H9 (cell line): ENCODE measurements at regions not wholly inside any gene's neighbourhood (a gene's known extent, or its start where the extent isn't known, plus 50 kb on each side); places are given as distances from the start of the nearest gene placed in this dataset.

Experiments used
- DNase-seq: peaks from one replicate; pipeline ENCODE4 v3.0.0-alpha.2; 2017
- H2AFZ ChIP-seq: one replicate; pipeline ENCODE4 v1.6.1; 2013; ENCODE audit warnings: mild to moderate bottlenecking, low read length, control low read depth, moderate library complexity
- H2AK5ac ChIP-seq: 2 replicates; pipeline ENCODE4 v1.6.1; 2013; ENCODE audit warnings: low read length, control low read depth, mixed read lengths; ENCODE audit not compliant: insufficient read length
- H2BK120ac ChIP-seq: one replicate; pipeline ENCODE4 v1.6.1; 2013; ENCODE audit warnings: low read depth, mild to moderate bottlenecking, low read length, control low read depth, inconsistent platforms; ENCODE audit not compliant: poor library complexity, severe bottlenecking
- H2BK12ac ChIP-seq: 2 replicates; pipeline ENCODE4 v1.6.1; 2013; ENCODE audit warnings: low read length, control low read depth, mixed read lengths, low read depth; ENCODE audit not compliant: insufficient read length
- H2BK15ac ChIP-seq: 2 replicates; pipeline ENCODE4 v1.6.1; 2013; ENCODE audit warnings: low read depth, low read length, control low read depth
- H2BK20ac ChIP-seq: one replicate; pipeline ENCODE4 v1.6.1; 2013; ENCODE audit warnings: low read depth, mild to moderate bottlenecking, low read length, control low read depth, inconsistent platforms; ENCODE audit not compliant: poor library complexity, severe bottlenecking
- H2BK5ac ChIP-seq: 2 replicates; pipeline ENCODE4 v1.6.1; 2013; ENCODE audit warnings: low read length, control low read depth, mixed read lengths; ENCODE audit not compliant: insufficient read length
- H3K14ac ChIP-seq: 2 replicates; pipeline ENCODE4 v1.6.1; 2013; ENCODE audit warnings: low read length, control low read depth; ENCODE audit not compliant: insufficient read depth
- H3K18ac ChIP-seq: 2 replicates; pipeline ENCODE4 v1.6.1; 2013; ENCODE audit warnings: low read depth, mild to moderate bottlenecking, mixed read lengths, low read length, control low read depth; ENCODE audit not compliant: insufficient read length
- H3K23ac ChIP-seq: 2 replicates; pipeline ENCODE4 v1.6.1; 2013; ENCODE audit warnings: low read length, control low read depth, mixed read lengths, low read depth; ENCODE audit not compliant: insufficient read length
- H3K23me2 ChIP-seq: 2 replicates; pipeline ENCODE4 v1.6.1; 2013; ENCODE audit warnings: low read depth, mild to moderate bottlenecking, mixed read lengths, low read length, control low read depth; ENCODE audit not compliant: insufficient read length, poor library complexity, severe bottlenecking
- H3K27ac ChIP-seq: 2 replicates; pipeline ENCODE4 v1.5.1; 2013; ENCODE audit warnings: low read length, control low read depth, mixed read lengths, low read depth; ENCODE audit not compliant: insufficient read length
- H3K27me3 ChIP-seq: 2 replicates; pipeline ENCODE4 v1.6.1; 2013; ENCODE audit warnings: low read length, control low read depth, inconsistent platforms; ENCODE audit not compliant: insufficient read depth
- H3K4ac ChIP-seq: 2 replicates; pipeline ENCODE4 v1.6.1; 2013; ENCODE audit warnings: low read depth, mild to moderate bottlenecking, control low read depth, inconsistent platforms, low read length, moderate library complexity
- H3K4me1 ChIP-seq: 2 replicates; pipeline ENCODE4 v1.6.1; 2013; ENCODE audit warnings: low read length, control low read depth, inconsistent platforms; ENCODE audit not compliant: insufficient read depth
- H3K4me2 ChIP-seq: 2 replicates; pipeline ENCODE4 v1.6.1; 2013; ENCODE audit warnings: low read length, control low read depth, mixed read lengths; ENCODE audit not compliant: insufficient read length, insufficient read depth
- H3K56ac ChIP-seq: 2 replicates; pipeline ENCODE4 v1.6.1; 2013; ENCODE audit warnings: low read depth, mild to moderate bottlenecking, mixed read lengths, low read length, control low read depth; ENCODE audit not compliant: insufficient read length
- H3K79me1 ChIP-seq: 2 replicates; pipeline ENCODE4 v1.6.1; 2013; ENCODE audit warnings: low read depth, mild to moderate bottlenecking, moderate library complexity, low read length, control low read depth, inconsistent platforms; ENCODE audit not compliant: insufficient read depth, poor library complexity, severe bottlenecking
- H3K79me2 ChIP-seq: 2 replicates; pipeline ENCODE4 v1.6.1; 2013; ENCODE audit warnings: low read length, control low read depth, inconsistent platforms; ENCODE audit not compliant: insufficient read depth
- H3K9ac ChIP-seq: 2 replicates; pipeline ENCODE4 v1.6.1; 2013; ENCODE audit warnings: low read length, control low read depth, mixed read lengths; ENCODE audit not compliant: insufficient read length; ENCODE audit errors: extremely low read depth
- H3K9me3 ChIP-seq: one replicate; pipeline ENCODE4 v1.6.1; 2013; ENCODE audit warnings: low read depth, low read length, inconsistent platforms; ENCODE audit not compliant: control insufficient read depth
- H3T11ph ChIP-seq: one replicate; pipeline ENCODE4 v1.6.1; 2013; ENCODE audit warnings: mild to moderate bottlenecking, low read length, control low read depth, inconsistent platforms
- H4K20me1 ChIP-seq: one replicate; pipeline ENCODE4 v1.6.1; 2013; ENCODE audit not compliant: control insufficient read depth, insufficient read length, insufficient read depth
- H4K5ac ChIP-seq: 2 replicates; pipeline ENCODE4 v1.6.1; 2013; ENCODE audit warnings: low read depth, mild to moderate bottlenecking, mixed read lengths, low read length, control low read depth; ENCODE audit not compliant: insufficient read length
- H4K8ac ChIP-seq: replicated peaks from 2 replicates; pipeline ENCODE4 v1.6.1; 2013; ENCODE audit warnings: low read length, control low read depth, mixed read lengths, low read depth; ENCODE audit not compliant: insufficient read length
- H4K91ac ChIP-seq: 2 replicates; pipeline ENCODE4 v1.6.1; 2013; ENCODE audit warnings: low read depth, mild to moderate bottlenecking, moderate library complexity, mixed read lengths, low read length, control low read depth; ENCODE audit not compliant: insufficient read length
- H3K27ac Mint-ChIP-seq, 3 experiments: 2 replicates in 2 of 3; 3 replicates in 1 of 3; pipeline ENCODE4 v1.8.0; 2020 to 2021; ENCODE audit warnings: mixed read lengths in 3 of 3, mild to moderate bottlenecking in 1 of 3, moderate library complexity in 1 of 3
- H3K27me3 Mint-ChIP-seq: 2 replicates; pipeline ENCODE4 v1.8.0; 2021; ENCODE audit warnings: low read depth, mild to moderate bottlenecking, moderate library complexity, mixed read lengths
- H3K36me3 Mint-ChIP-seq, 3 experiments: 2 replicates in 2 of 3; 3 replicates in 1 of 3; pipeline ENCODE4 v1.8.0; 2020 to 2021; ENCODE audit warnings: low read depth in 3 of 3, mixed read lengths in 3 of 3; ENCODE audit not compliant: insufficient read depth in 1 of 3
- H3K4me1 Mint-ChIP-seq, 2 experiments: 2 replicates each; pipeline ENCODE4 v1.8.0; 2020; ENCODE audit warnings: mixed read lengths in 2 of 2
- H3K4me3 Mint-ChIP-seq, 2 experiments: 2 replicates in 1 of 2; 3 replicates in 1 of 2; pipeline ENCODE4 v1.8.0; 2020 to 2021; ENCODE audit warnings: mild to moderate bottlenecking in 2 of 2, mixed read lengths in 2 of 2, moderate library complexity in 1 of 2
- H3K9me3 Mint-ChIP-seq, 2 experiments: 2 replicates in 1 of 2; 3 replicates in 1 of 2; pipeline ENCODE4 v1.8.0; 2020; ENCODE audit warnings: mild to moderate bottlenecking in 2 of 2, mixed read lengths in 2 of 2, moderate library complexity in 1 of 2
- CTCF ChIP-seq: fragments of 200-600 bp; sonication (generic); conservative IDR thresholded peaks from 3 replicates; pipeline ENCODE4 v1.8.0; 2021; ENCODE audit warnings: antibody characterized with exemption, mild to moderate bottlenecking
- WGBS: extraction: QIAGEN DNeasy Blood & Tissue Kit; methylation state at CpG from one replicate; pipeline ENCODE4 v1.1.7; 2013; ENCODE audit warnings: missing lambda C conversion rate, low lambda C conversion rate, mixed read lengths; ENCODE audit not compliant: insufficient read length; ENCODE audit errors: extremely low coverage; 5-methylcytosine and 5-hydroxymethylcytosine counted together

- Histone ChIP-seq H2AFZ (no peak overlapping the region), H3K79me2 (no peaks in the 10 kb centered on the region), H3K4me1 (peaks cover 5% of the 10 kb centered on the region; the same call in 1 of the 2 replicates), H3K14ac (no peak overlapping the region), H3K27me3 (no peaks in the 10 kb centered on the region), H4K8ac (no peak overlapping the region), H3K4me2 (no peak overlapping the region), H2BK5ac (no peak overlapping the region), H4K5ac (no peak overlapping the region), H3K9me3 (no peaks in the 10 kb centered on the region), H3K18ac (no peak overlapping the region), H2BK12ac (no peak overlapping the region), H2BK20ac (no peak overlapping the region), H4K20me1 (no peaks in the 10 kb centered on the region), H3K27ac (no peak overlapping the region), H3K23ac (no peak overlapping the region), H3K79me1 (no peaks in the 10 kb centered on the region), H3K9ac (no peak overlapping the region), H3K4ac (no peak overlapping the region), H4K91ac (no peak overlapping the region), H2AK5ac (no peak overlapping the region), H3K23me2 (no peaks in the 10 kb centered on the region), H2BK15ac (no peak overlapping the region), H2BK120ac (no peak overlapping the region), H3K56ac (no peak overlapping the region), H3T11ph (no peak overlapping the region)
- Mint-ChIP-seq H3K27me3 (no peaks in the 10 kb centered on the region), H3K36me3 (no peaks in the 10 kb centered on the region), H3K4me1 (peaks cover 20 to 21% of the 10 kb centered on the region in 2 experiments), H3K4me3 (no peak overlapping the region), H3K27ac (no peak overlapping the region), H3K9me3 (no peaks in the 10 kb centered on the region)
- DNase-seq: peak; percentile 79
- TF ChIP-seq CTCF: peak; percentile 83
- WGBS: no CpG with 5 or more reads among the region's 1 CpG
These were observed 67.2 kb upstream of the BMAL1 start for GRCh38 chr11:13210424-13210823.
